HG03432 (cell line): ENCODE measurements at regions not wholly inside any gene's neighbourhood (a gene's known extent, or its start where the extent isn't known, plus 50 kb on each side); places are given as distances from the start of the nearest gene placed in this dataset.

Experiments used
- ATAC-seq: cut with Tn5 transposase; IDR thresholded peaks from one replicate; pipeline ENCODE4 v1.9.1; 2021; ENCODE audit warnings: mild to moderate bottlenecking, moderate library complexity; ENCODE audit not compliant: unreplicated experiment

DNA sequence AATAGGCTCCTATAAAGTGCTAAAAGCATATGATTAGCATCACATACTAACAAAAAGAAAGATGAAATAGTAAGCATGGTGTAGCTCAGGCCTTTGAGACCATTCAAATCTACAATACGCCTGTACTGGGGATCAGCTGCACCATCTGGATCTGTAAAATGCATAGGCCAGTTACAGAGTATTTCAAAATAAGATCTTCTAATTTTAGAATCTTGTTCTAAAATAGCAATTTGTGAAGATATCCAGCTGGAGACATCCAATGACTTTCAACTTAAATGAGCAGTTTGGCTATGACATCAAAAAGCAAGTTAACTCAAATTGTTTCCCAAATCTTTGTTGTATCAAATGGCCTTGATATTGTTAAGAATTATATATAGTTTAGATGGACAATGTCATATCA is 386.3 kb downstream of the MRPS30 start:
- no peak for ATAC-seq
